Kidney epithelial cell (primary cell): ENCODE measurements at regions not wholly inside any gene's neighbourhood (a gene's known extent, or its start where the extent isn't known, plus 50 kb on each side); places are given as distances from the start of the nearest gene placed in this dataset.

Experiments
- DNase-seq: peaks from one replicate; pipeline ENCODE4 v3.0.0-alpha.2; 2010; ENCODE audit warnings: low read depth
- H3K27me3 ChIP-seq: 2 replicates; pipeline ENCODE4 v1.6.0; 2011; ENCODE audit warnings: low read length; ENCODE audit not compliant: control insufficient read depth, insufficient read depth
- H3K36me3 ChIP-seq: 2 replicates; pipeline ENCODE4 v1.5.1; 2011; ENCODE audit warnings: low read length; ENCODE audit not compliant: control insufficient read depth, insufficient read depth
- H3K4me3 ChIP-seq: 2 replicates; pipeline ENCODE4 v1.5.1; 2011; ENCODE audit warnings: low read depth, mild to moderate bottlenecking, control low read depth, low read length
- TF ChIP-seq, protein P1 (sequence below): IDR thresholded peaks from 2 replicates; pipeline ENCODE4 v1.5.1; 2011; ENCODE audit warnings: mild to moderate bottlenecking, moderate library complexity, low read length, control low read depth, inconsistent platforms; ENCODE audit not compliant: insufficient read depth, poor library complexity, severe bottlenecking

- no peak for DNase-seq
Observed at GRCh38 chr13:90738881-90739280, 608.6 kb upstream of the MIR17HG start.

GRCh38 chr13:90740099-90740498 is 607.4 kb upstream of the MIR17HG start:
- no peak for DNase-seq
- H3K4me3 ChIP-seq = no peak overlapping the region
- TF ChIP-seq, protein P1, sequence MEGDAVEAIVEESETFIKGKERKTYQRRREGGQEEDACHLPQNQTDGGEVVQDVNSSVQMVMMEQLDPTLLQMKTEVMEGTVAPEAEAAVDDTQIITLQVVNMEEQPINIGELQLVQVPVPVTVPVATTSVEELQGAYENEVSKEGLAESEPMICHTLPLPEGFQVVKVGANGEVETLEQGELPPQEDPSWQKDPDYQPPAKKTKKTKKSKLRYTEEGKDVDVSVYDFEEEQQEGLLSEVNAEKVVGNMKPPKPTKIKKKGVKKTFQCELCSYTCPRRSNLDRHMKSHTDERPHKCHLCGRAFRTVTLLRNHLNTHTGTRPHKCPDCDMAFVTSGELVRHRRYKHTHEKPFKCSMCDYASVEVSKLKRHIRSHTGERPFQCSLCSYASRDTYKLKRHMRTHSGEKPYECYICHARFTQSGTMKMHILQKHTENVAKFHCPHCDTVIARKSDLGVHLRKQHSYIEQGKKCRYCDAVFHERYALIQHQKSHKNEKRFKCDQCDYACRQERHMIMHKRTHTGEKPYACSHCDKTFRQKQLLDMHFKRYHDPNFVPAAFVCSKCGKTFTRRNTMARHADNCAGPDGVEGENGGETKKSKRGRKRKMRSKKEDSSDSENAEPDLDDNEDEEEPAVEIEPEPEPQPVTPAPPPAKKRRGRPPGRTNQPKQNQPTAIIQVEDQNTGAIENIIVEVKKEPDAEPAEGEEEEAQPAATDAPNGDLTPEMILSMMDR = no peak
- H3K36me3 ChIP-seq = no peaks in the 10 kb centered on the region
- no peaks in the 10 kb centered on the region for H3K27me3 ChIP-seq

More at GRCh38 chr13:90738881-90739280, 608.6 kb upstream of the MIR17HG start:
- no peak overlapping the region for H3K4me3 ChIP-seq
- no peaks in the 10 kb centered on the region for H3K27me3 ChIP-seq
- no peaks in the 10 kb centered on the region for H3K36me3 ChIP-seq
- TF ChIP-seq, protein P1 = no peak

DNA sequence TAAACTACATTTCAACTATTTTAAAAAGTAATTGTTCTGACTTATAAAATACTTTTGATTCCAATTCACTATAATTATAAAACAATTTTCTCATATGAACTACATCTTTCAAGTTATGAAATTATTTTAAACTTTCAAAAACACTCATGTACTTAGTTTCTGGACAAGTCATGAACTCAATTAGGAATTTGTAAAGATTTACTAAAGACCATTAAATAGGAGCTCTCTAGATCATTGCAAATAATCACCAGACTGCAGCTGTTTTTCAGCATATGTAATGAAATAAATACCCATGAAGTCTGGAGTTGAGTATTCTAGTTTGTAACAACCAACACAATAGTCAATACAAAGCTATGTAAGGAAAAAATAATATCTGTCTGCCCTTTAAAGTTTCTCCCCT is 605.1 kb upstream of the MIR17HG start:
- no peak for DNase-seq
- Histone ChIP-seq H3K36me3 (no peaks in the 10 kb centered on the region), H3K4me3 (no peak overlapping the region), H3K27me3 (no peaks in the 10 kb centered on the region)
- TF ChIP-seq, protein P1 = no peak

DNA sequence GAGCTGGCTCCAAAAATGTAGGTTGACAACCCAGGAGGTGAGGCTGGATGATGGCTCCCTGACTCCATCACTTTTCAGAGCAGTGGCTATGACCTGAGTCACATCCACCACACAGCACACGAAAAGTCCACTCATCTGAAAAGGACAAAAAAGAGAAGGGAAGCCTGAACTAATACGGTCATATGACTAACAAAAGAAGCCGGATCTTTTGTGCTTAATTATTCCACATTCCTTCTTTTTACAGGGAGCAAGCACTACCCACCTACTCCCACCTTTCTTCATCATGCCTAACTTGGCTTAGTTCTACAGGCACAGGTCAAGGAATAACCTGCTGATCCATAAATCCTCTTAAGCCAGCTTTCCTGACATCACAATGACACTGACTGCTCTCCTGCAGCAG is 601.3 kb upstream of the MIR17HG start:
- TF ChIP-seq, protein P1 = no peak
- no peak for DNase-seq
- H3K36me3 ChIP-seq = no peaks in the 10 kb centered on the region
- no peak overlapping the region for H3K4me3 ChIP-seq
- H3K27me3 ChIP-seq = no peaks in the 10 kb centered on the region

GRCh38 chr13:90750021-90750420 is 597.5 kb upstream of the MIR17HG start:
- Histone ChIP-seq H3K27me3 (no peaks in the 10 kb centered on the region), H3K4me3 (no peak overlapping the region), H3K36me3 (no peaks in the 10 kb centered on the region)
- TF ChIP-seq, protein P1 = no peak
- no peak for DNase-seq

GRCh38 chr13:90751026-90751425 is 596.5 kb upstream of the MIR17HG start:
- no peak overlapping the region for H3K4me3 ChIP-seq
- no peak for DNase-seq
- no peaks in the 10 kb centered on the region for H3K36me3 ChIP-seq
- H3K27me3 ChIP-seq = no peaks in the 10 kb centered on the region
- TF ChIP-seq, protein P1 = no peak
